T47D (cell line): ENCODE measurements at regions not wholly inside any gene's neighbourhood (a gene's known extent, or its start where the extent isn't known, plus 50 kb on each side); places are given as distances from the start of the nearest gene placed in this dataset.
"Not testable (repeated sequence)": the region's sequence is repeated elsewhere in the genome, so short reads cannot be mapped to it uniquely, and the experiment has no call there.

Experiments
- DNase-seq, 2 experiments: peaks; one replicate each; pipeline versions ENCODE4 v3.0.0 to v3.0.0-alpha.2; 2011 to 2012; ENCODE audit warnings: low read depth in 1 of 2, low spot score in 1 of 2
- JUND ChIP-seq: IDR thresholded peaks from 2 replicates; pipeline ENCODE4 v1.6.1; 2012; ENCODE audit warnings: low read depth
- in situ Hi-C: cut with HindIII; loops from 2 replicates; pipeline ENCODE4 v1.10.0; 2016; ENCODE audit warnings: low sequenced_read_pairs, low pct_unique_long_range_greater_than_20kb

DNA sequence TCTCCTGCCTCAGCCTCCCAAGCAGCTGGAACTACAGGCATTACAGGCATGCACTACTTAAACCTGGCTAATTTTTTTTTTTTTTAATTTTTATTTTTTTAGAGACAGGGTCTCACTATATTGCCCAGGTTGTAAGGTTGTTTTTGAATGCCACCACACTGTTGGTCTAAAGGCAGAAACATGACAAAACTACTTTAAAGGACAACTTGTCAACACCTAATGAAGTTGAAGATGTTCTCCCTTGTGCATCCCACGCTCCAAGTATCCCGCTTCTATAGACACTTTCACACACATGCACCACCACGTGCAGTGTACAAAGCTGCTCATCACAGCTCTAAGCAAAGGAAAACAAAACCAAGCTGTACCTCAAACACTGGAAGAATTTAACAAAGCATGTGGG, 226.4 kb downstream of the FGFR2 start:
- in situ Hi-C loops = no loop called here
- DNase-seq = no peak
- TF ChIP-seq JUND = no peak

DNA sequence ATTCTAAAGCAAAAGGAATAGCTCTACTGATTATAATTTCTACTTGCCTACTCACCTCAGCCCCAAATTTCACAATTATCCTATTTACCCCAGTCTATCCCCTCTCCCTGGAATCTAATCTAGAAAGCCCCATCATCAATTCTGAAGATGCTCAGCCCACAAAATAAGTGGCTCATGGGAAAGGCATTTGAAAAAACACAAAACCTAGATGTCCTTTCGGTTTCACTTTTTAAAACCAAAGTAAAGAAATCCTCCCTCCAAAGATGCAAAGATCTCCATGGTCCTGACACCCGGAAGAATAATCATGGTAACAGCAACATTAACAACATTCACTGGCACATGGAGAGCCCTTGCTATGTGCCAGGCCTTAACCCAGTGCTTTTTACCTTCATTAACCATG, 224.8 kb downstream of the FGFR2 start:
- in situ Hi-C loops = no loop called here
- TF ChIP-seq JUND = no peak
- no peak for DNase-seq

DNA sequence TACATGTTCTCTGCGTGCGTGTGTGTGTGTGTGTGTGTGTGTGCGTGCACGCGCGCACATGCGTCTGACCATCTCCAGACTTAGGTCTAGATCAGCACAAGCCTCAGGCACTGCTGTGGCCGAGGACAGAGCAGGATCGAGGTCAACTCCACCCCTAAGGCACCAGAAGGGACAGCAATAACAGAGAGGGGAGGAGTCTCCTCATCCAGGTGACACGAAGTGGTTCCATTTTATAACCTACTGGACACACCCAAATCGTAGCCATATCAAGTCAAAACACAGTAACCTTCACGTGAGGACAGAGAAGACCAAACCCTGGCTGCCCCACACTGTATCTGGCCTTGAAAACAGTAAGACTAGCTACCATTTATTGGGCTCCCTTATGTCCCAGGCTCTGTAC, 224.1 kb downstream of the FGFR2 start:
- TF ChIP-seq JUND = no peak
- no peak for DNase-seq
- in situ Hi-C loops = no loop called here

DNA sequence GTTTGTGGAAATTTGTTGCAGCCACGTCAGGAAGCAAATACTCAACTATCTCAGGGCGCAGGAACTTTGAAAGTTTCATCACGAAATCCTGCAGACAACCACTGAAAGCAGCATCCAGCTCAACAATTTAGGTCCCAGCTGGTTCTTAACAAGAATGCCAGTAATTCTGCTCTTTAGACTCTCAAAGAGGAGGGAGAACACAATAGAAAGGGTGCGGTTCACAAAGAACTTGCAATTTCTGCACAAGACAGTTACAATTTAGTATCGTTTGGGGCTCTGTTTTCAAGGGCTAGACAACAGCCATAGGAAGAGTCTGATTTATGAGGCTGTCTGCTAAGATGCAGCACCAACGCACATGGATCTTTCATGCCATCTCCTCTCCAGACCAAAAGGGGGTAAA, 223.1 kb downstream of the FGFR2 start:
- no peak for DNase-seq
- in situ Hi-C loops = no loop called here
- no peak for TF ChIP-seq JUND

DNA sequence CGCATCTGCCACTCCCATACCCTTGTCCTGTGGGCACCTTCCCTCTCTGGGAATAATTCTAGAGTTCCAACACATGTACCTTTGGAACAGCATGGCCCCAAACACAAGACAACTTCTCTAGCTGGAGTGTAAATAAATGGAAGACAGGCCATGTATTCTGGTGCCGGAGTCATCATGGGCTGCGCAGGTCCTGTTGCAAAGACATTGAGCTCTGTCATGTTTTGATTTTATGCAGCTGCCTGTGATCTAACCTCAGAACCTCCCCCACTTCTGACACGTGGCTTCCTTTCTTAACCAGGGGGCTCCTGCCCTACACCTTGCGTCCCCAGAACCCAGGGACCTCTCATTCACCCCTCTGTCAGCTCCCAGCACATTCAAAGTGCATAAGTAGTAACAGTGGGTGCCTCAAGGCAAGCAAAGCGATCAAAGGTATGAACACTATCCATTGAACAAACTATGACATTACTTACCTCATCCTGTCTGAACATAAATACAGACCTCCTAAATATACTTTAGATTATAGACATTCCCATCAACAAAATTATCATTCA, 219.9 kb downstream of the FGFR2 start:
- in situ Hi-C loops = no loop called here
- TF ChIP-seq JUND = no peak
- no peak for DNase-seq

DNA sequence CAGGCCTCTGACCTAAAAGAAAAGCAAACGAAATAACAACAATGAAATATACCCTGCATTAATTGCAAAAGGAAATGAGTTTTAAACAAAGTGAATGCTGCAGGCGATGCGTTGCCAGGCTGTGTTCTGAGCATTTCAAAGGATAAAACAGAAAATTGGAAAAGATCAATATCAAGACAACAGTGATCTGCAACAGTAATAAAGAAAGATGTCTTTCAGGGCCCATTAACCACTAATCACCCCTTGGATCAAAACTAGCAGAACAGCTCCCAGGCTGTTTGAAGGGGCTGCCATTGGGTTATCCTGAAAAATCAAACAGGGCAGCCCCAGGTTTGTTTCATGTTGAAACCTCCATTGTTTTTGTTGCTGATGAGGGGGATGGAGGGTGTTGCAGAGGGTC, 219.2 kb downstream of the FGFR2 start:
- in situ Hi-C loops = no loop called here
- no peak for TF ChIP-seq JUND
- DNase-seq = no peak

DNA sequence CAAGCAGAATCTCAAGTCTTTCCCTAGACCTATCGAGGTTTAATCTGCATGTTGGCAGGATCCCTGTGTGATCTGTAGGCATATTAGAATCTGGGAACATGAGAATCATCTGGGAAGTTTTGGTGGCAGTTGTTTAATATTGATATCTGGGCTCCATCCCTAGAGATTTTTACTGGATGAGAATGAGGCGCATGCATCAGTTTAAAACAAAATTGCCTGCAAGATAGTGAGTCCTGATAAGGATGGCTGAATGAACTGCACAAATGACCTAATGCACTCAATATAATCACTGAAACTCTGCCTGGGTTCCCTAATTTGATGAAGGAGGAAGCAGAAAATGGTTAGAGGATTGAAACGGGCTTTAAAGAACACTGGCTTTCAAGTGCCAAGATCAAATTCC, 218.0 kb downstream of the FGFR2 start:
- no peak for DNase-seq
- no peak for TF ChIP-seq JUND
- in situ Hi-C loops = no loop called here

DNA sequence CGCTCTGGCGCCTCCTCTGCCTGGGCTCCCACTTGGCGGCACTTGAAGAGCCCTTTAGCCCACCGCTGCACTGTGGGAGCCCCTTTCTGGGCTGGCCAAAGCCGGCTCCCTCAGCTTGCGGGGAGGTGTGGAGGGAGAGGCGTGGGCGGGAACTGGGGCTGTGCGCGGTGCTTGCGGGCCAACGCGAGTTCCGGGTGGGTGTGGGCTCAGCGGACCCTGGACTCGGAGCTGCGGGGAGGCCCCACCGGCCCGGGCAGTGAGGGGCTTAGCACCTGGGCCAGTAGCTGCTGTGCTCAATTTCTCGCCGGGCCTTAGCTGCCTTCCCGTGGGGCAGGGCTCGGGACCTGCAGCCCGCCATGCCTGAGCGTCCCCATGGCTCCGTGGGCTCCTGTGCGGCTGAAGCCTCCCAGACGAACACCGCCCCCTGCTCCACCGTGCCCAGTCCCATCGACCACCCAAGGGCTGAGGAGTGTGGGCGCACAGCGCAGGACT, 216.2 kb downstream of the FGFR2 start:
- in situ Hi-C loops, DNase-seq: not testable (repeated sequence)

DNA sequence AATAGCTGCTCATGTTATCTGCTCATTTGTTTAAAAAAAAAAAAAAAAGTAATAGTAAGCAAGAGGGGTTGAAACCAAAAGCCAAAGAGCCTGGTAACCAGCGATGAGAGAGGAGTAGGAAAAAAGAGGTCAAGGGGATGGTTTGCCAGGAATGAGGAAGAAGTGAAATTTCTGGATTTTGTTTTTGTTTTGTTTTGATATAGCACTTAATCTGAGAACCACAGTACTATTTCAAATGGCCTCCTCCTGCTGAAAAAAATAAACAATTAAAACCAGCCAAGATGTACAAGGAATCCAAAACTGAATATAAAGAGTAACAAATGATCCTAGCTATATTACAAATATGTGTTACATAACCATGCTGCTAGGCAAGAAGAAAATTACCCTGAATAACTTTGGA, 213.1 kb downstream of the FGFR2 start:
- no peak for TF ChIP-seq JUND
- no peak for DNase-seq
- in situ Hi-C loops = no loop called here

DNA sequence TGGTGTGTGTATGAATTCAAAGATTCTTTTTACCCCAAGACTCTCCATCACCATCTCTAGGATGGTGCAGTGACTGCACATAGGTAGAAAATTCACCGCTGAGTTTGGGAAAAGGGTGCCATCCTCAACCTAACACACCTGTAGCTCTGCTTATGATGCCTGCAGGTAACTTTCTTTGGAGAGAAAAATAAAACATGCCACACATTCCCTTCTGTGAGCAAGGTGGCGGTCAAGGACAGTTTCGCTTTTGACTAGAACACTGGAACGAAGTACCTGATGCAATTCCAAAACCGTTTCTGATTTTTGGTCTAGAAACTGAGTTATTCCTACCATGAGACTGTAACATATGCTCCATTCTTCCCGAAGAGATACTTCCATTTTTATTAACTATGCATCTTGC, 205.6 kb downstream of the FGFR2 start:
- no peak for TF ChIP-seq JUND
- in situ Hi-C loops = no loop called here
- DNase-seq = peak in 1 of 2 experiments; percentile 60

DNA sequence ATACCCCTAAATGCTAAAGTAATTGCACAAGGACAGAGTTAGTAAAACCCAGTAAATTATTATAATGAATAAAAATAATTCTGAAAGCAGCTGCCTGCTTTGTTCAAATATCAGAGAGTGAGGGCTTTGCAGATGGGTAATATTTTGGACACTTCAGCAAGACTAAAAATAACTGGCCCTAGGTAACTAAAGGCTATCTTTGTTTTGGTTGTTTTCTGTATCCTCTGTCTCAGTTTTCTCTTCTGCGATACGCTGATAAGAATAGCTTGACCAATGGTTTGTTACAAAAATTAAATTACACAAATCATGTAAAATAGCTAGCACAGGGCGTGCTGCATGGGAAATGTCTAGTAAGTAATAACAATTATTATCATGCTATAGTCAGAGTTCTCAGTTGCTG, 204.7 kb downstream of the FGFR2 start:
- in situ Hi-C loops = no loop called here
- no peak for DNase-seq
- no peak for TF ChIP-seq JUND

DNA sequence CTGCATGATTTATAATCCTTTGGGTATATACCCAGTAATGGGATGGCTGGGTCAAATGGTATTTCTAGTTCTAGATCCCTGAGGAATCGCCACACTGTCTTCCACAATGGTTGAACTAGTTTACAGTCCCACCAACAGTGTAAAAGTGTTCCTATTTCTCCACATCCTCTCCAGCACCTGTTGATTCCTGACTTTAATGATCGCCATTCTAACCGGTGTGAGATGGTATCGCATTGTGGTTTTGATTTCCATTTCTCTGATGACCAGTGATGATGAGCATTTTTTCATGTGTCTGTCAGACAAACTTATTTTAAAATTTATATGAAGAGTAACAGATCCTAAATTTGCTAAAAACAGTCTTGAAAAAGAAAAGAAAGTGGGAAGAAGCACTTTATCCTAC, 197.7 kb downstream of the FGFR2 start:
- DNase-seq, in situ Hi-C loops: not testable (repeated sequence)

DNA sequence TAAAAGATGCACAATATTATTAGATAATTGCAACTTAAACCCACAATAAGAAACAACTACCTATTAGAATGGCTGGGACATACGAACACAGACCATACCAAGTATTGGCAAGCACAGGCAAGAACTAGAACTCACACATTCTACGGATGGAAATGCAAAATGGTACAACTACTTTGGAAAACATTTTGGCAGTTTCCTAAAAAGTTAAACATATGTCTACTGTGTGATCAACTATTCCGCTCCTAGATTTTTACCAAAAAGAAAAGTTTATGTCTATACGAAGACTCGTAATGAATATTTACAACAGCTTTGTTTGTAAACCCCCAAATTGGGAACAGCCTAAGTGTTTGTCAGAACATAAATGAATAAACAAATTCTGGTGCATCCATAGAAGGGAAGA, 194.7 kb downstream of the FGFR2 start:
- DNase-seq = no peak
- TF ChIP-seq JUND = no peak
- in situ Hi-C loops = no loop called here

DNA sequence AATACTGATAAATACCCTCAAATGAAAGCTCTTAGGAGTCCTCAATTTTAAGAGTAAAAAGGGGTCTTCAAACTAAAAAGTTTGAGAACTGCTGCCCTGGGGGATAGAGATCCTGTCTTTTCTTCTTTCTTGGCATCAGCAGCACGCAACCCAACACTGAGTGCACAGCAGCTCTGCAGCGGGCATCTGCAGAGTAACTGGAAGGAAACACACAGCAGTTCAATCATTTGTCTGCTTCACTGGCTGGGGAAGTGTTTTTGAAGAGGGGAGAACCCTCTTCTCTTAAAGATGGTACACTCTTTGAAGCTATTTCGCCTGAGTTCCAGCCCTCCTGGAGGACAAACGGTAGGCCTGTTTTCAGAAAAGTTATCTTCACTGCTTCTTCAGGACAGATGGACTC, 193.6 kb downstream of the FGFR2 start:
- TF ChIP-seq JUND = no peak
- in situ Hi-C loops = no loop called here
- DNase-seq = no peak
